GF-D8 (cell line): ENCODE measurements at regions not wholly inside any gene's neighbourhood (a gene's known extent, or its start where the extent isn't known, plus 50 kb on each side); places are given as distances from the start of the nearest gene placed in this dataset.

ENCODE experiments used
- DNase-seq: peaks from one replicate; lab custom pipeline; 2025; lab: John Stamatoyannopoulos, UW

GRCh38 chr18:45378308-45378707 lies 237.0 kb upstream of the SLC14A2 start:
- no peak for DNase-seq

DNA sequence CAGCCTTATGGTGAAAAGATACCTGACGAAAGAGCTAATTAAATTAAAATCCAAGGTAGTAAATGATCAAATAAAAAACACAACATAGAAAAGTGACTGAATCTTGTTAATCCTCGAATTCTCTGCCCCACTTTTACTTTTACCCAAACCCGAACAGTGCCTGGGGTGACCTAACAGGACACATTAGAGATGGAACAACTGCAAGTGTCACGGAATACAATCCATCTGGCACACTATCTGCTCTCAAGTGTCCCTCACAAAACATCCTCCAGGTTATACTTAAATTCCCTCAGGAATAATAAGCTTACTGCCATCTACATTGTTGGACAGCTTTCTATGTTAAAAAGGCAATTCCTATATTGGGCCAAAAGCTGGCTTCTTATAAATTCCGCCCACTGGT lies 236.3 kb upstream of the SLC14A2 start:
- DNase-seq: no peak

DNA sequence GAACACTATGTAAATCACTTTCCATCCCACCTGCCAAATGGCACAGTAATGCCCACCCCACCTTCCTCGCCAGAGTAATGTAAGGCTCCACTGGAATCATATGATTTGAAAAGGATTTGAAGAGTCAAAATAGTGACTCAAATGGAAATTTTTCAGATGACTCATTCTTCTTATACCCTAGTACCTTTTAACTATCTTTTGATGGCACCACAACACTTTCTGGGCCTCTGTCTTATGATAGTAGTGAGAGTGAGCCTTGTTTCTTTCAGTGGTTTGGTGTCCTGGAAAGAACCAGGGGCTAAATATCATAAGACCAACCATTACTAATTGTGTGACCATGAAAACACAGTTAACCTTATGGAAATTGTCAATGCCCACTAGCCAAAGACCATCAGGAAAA lies 235.4 kb upstream of the SLC14A2 start:
- DNase-seq: no peak

DNA sequence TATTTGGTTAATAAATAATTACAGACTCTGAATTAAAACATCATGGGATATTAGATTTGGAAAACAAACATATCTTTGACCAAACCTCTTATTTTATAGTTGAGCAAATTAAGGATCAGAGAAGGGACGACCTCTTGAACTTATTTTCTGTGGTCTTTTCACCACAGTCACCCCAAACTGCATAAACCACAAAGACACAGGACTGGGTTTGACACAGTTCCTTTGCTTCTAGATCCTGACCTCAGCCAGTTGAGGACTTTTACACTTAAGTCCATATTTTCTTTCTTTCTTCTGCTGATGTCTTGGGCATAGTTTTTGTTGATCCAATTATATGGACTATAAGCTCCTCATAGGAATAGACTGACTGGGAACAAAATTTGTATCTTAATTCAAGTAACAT lies 234.0 kb upstream of the SLC14A2 start:
- DNase-seq: no peak

DNA sequence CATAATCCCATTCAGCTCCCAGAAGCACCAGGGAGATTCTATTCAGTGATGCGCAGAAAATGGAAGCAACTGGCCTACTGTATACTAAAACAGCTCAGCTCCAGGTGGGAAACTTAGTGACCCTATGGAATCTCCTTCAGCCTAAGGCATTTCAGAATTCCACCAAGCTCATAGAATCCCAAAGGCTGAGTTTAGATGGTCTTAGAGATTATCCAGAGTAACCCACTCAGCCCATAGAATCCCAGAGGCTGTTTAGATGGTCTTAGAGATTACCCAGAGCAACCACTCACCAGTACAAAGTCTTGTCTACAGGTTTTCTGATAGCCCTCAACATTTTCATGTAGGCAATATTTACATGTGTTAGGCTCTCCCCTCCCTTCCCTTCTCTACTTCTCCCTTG lies 232.0 kb upstream of the SLC14A2 start:
- DNase-seq: no peak

DNA sequence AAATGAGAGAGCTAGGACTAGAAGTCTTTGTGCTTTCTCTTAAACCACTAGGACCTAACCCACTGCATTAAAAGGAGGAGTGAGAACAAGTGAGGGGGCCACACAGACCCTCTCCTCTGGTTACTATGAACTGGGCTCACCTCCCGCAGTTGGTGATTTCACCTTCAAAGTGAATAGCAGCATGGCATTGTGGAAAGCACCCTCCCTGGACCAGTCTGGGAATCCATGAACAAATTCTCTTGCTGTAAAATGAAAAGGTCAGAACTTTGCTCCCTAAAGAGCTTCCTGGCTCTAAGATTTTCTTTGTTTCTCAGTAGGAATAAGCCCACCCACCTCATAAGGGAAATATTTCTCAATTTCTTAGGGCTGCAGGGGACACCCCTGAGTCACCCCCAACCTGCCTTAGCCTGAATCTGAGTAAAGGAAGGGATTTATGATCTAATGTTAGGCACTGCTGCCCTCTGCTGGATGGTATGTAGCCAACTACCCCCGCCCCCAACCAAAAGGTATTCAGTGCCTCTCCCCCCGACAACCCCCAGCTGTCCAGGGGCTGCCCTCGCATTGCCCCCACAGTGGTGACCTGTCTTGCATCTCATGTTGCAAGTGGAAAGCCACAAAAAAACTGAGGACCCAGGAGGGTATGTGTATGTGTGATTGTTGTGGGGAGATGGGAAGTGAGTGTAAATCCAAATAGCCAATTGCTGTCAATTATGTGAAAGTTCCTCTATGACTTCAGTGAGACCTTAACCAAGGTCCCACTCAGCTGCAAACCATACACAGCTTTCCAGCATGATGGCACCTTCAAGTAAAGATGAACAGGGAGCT lies 230.9 kb upstream of the SLC14A2 start:
- no peak for DNase-seq

DNA sequence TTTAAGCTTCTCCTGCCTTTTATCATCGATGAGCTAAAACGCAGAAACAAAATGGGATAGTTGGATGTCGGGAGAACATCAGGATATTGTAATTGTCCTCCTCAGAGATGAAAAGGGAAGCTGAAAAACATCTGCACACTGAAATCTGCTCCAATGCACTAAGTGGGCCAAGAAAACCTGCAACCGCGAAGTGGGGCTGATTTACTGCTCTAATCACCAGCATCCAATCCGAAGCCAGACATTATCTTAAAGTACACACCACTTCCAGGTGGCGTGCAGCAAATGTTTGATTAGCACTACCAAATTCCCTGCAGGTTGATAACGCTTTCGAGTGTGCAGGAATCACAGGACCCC lies 230.3 kb upstream of the SLC14A2 start:
- DNase-seq: no peak

DNA sequence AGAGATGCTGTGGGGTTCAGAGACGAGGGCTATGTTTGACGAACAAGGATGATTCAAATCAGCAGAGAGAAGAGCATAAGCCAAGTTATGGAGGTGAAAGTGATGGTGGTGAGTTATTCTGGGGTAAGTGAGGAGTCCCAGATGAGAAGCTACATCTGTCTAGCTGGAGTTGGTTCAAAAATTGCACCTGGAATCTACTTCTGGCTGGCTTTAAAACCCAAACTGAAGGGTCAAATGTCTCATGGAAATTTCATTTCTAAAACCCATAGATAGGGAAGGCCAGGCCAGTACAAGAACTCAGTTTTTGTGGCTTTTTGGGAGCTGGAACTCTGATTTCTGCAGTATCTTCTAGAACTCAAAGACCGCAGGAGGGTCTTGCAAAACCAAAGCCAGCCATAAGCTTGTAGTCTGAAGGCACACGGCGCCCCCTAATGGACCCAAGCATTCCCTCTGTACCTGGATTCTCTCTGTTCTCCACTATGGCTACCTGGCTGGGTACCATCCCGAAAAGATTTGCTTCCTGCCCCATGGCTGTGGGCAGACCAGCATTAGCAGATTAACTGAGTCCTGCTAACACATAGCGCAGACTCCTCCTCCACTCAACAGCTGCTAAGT lies 229.1 kb upstream of the SLC14A2 start:
- no peak for DNase-seq

GRCh38 chr18:45387229-45387628 lies 228.0 kb upstream of the SLC14A2 start:
- DNase-seq: no peak

GRCh38 chr18:45398448-45398847 lies 216.8 kb upstream of the SLC14A2 start:
- no peak for DNase-seq

DNA sequence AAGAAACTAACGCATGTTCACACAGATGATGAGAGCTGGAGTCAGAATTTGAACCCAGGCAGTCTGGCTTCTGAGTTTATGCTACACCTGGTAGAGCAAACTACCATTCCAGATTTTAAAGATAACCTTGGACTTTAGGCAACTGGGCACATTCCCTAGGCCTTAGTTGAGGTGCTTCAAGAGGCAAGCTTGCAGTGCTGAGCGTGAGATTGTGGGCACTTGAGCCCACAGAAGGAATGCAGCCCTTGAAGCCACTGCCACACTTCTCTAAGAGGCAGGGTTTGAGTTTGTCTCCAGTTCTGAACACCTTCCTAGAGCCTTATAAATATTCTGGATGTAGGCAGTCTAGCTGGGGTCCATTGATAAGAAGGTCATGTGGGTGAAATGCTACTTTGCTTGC lies 216.1 kb upstream of the SLC14A2 start:
- no peak for DNase-seq

DNA sequence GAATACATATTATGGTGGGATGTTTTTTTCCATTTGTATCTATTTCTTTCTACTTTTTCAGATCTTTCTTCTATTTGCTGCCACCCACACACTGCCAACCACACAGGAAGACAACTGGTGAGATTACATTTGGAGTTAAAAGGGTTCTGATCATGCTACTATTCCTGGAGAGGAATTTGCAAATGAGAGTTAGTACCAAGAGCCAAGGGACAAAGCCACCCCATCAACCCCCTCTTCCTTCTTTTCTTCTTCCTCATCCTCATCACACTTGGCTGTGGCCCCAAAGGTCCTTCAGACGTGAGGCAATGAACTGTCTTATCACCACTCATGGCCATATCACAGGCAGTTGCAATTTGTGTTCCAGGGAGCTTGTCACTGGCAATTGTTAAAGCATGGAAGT lies 215.6 kb upstream of the SLC14A2 start:
- DNase-seq: no peak

DNA sequence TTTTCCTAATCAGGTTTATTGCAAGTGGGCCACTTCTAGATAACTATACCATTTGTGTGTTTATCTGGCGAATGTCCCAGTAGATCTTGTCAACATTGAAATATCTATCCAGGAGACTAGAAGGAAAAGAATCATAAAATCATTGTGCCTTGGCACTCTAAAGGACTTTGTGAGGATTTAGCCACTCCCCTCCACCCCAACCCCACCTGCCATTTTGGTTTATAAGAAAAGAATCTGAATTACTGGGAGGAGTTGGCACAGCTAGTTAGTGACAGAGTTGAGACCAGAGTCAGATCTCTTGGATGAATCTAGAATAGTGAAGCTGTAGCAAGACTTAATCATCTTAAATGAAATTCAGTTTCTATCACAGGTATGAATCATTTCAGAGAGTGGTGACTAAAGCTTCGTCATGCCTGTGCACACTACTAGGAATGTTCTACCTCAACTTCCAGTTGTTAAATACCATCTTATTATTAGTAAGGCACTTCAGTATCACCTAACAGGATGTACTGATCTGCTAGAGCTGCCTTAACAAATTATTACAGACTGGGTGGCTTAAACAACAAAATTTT lies 212.7 kb upstream of the SLC14A2 start:
- DNase-seq: no peak

DNA sequence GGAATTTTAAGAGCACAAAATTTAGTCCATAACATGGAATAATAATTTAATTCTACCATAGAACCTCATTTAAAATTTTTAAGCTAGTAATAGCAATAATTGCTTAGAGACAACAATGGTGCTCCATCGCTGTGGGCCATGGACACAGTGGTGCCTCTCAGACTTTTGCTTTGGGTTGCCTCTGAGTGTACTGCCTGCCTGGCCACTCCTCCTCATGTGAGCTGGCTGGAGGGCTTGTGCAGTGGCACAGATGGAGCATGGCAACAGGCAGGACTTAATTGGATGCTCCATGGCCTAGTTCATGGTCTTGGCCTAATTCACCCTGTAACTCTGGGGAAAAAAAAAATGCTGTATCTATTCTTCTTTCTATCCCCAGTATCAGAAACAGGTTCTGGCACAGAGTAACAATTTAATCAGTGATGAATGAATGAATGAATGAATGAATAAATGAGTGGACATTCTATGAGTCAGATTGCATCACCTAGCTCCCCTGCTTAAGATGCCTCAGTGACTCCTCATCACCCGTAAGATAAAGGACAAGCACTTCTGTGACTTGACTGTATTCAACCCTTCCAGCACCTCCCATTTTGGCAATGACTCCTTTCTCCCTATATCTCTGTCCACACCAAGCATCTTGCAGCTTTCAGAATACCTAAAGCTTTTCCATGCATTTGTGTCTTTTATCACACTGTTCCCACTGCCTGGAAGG lies 211.8 kb upstream of the SLC14A2 start:
- no peak for DNase-seq

DNA sequence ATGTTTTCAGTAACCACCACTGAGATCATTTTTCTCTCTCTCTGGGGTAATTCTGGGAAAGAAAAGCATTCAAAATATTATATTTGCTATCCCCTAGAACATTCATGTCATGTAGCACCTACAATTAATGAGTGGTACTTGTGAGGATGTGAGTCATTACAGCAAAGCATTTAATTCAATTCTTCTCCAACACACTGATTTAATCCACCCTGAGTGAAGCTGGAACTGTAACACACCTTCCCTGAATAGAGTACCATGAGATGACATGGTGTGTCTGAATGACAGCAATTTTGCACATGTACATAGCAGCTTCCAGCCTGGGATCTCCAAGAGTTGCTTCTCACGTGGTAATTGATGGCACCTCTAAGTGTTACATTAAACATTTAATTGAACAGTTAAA lies 207.1 kb upstream of the SLC14A2 start:
- DNase-seq: no peak

- no peak for DNase-seq
These were observed 205.3 kb upstream of the SLC14A2 start for GRCh38 chr18:45409971-45410370.

DNA sequence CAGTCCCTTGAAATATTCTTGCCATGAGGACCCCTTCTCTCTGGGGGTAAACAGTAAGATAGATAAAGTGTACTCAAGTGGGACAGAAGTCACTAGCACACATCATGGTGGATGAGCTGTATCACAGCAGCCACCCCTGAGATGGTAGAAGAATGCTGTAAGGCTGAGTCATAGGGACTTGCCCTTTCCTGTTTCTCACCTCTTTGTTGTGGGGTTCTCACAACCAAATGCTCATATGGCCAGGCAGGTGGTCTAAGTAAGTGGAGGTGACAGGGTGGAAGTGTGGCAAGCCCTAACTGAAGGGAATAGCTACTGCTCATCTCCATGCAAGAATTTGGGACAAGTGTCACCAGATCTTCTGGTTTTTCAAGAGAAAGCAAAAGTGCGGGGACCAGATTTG lies 202.7 kb upstream of the SLC14A2 start:
- no peak for DNase-seq

GRCh38 chr18:45413180-45413836 lies 202.0 kb upstream of the SLC14A2 start:
- no peak for DNase-seq

- no peak for DNase-seq
These were observed 199.7 kb upstream of the SLC14A2 start for GRCh38 chr18:45415614-45416013.

DNA sequence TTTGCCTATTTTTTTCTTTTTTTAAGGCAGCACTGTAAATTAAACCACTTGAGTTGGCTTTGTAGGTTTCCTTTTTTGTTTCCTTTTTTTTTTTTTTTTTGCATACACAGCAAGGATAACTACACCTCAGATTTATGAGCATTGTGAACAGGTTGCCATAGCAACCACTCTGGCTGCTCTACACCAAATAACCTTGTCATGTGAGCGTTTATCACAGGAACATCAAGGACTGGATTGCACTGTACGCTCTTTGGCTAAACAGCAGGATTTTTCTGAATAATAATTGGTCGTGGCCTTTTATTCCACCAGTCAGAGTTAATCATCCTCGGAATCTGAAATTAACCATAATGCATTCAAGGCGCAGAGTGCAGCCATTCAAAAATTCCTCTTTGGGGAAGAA lies 199.1 kb upstream of the SLC14A2 start:
- no peak for DNase-seq

GRCh38 chr18:45417392-45417791 lies 197.9 kb upstream of the SLC14A2 start:
- no peak for DNase-seq

- no peak for DNase-seq
These were observed 191.6 kb upstream of the SLC14A2 start for GRCh38 chr18:45423659-45424058.
